ENCODE measurements at regions not wholly inside any gene's neighbourhood (a gene's known extent, or its start where the extent isn't known, plus 50 kb on each side); places are given as distances from the start of the nearest gene placed in this dataset.
"Not testable (repeated sequence)": the region's sequence is repeated elsewhere in the genome, so short reads cannot be mapped to it uniquely, and the experiment has no call there.

DNA sequence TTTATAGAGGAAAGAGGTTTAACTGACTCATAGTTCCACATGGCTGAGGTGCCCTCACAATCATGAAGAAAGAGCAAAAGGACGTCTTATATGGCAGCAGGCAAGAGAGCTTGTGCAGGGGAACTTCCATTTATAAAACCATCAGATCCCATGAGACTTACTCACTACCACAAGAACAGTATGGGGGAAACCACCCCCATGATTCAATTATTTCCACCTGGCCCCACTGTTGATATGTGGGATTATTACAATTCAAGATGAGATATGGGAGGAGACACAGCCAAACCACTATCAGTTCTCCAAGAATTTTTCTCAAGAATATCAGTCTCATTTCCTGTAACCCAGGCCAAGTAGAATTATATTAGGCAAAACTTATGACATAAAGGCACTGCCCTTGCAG, 77.8 kb downstream of the COL6A6 start:
- TF ChIP-seq HDGF (IDR thresholded peaks at IDR 0.05; ENCODE audit: borderline replicate concordance); ARNT (IDR thresholded peaks at IDR 0.05); SP1 (IDR thresholded peaks at IDR 0.05); TARDBP (IDR thresholded peaks at IDR 0.05): not testable (repeated sequence)
- TF ChIP-seq, protein P1, sequence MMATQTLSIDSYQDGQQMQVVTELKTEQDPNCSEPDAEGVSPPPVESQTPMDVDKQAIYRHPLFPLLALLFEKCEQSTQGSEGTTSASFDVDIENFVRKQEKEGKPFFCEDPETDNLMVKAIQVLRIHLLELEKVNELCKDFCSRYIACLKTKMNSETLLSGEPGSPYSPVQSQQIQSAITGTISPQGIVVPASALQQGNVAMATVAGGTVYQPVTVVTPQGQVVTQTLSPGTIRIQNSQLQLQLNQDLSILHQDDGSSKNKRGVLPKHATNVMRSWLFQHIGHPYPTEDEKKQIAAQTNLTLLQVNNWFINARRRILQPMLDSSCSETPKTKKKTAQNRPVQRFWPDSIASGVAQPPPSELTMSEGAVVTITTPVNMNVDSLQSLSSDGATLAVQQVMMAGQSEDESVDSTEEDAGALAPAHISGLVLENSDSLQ (IDR thresholded peaks at IDR 0.05), result not testable (repeated sequence)
